Suprapubic skin (tissue), 4 donors: ENCODE measurements at regions not wholly inside any gene's neighbourhood (a gene's known extent, or its start where the extent isn't known, plus 50 kb on each side); places are given as distances from the start of the nearest gene placed in this dataset.

Experiments
- DNase-seq, 2 donors: peaks; one replicate each; pipeline ENCODE4 v3.0.0-alpha.2; 2019; ENCODE audit warnings: low spot score in 2 of 2
- H3K27ac ChIP-seq: fragments of 200-600 bp; sonication (generic); one replicate; pipeline ENCODE4 v1.5.1; 2019
- H3K27me3 ChIP-seq: fragments of 200-600 bp; sonication (generic); one replicate; pipeline ENCODE4 v1.5.1; 2019
- H3K36me3 ChIP-seq: fragments of 200-600 bp; sonication (generic); one replicate; pipeline ENCODE4 v1.5.1; 2019
- H3K4me1 ChIP-seq: fragments of 200-600 bp; sonication (generic); one replicate; pipeline ENCODE4 v1.5.1; 2019
- H3K4me3 ChIP-seq: fragments of 200-600 bp; sonication (generic); one replicate; pipeline ENCODE4 v1.5.1; 2019; ENCODE audit warnings: mild to moderate bottlenecking
- H3K9me3 ChIP-seq: fragments of 200-600 bp; sonication (generic); one replicate; pipeline ENCODE4 v1.5.1; 2019
- CTCF ChIP-seq, 2 donors: fragments of 200-600 bp in 1 of 2; fragments of 450-650 bp in 1 of 2; sonication (generic) in 1 of 2; IDR thresholded peaks; one replicate each; pipeline ENCODE4 v1.5.1; 2016 to 2019; ENCODE audit warnings: antibody characterized with exemption in 2 of 2, mild to moderate bottlenecking in 1 of 2, moderate library complexity in 1 of 2
- EP300 ChIP-seq: sonication (generic); formaldehyde crosslinking; IDR thresholded peaks from one replicate; pipeline ENCODE4 v1.6.1; 2017; ENCODE audit warnings: antibody characterized with exemption
- POLR2A ChIP-seq, 2 donors: fragments of 450-650 bp; IDR thresholded peaks; one replicate each; pipeline ENCODE4 v1.6.1; 2017; ENCODE audit warnings: antibody characterized with exemption in 2 of 2, mild to moderate bottlenecking in 2 of 2, moderate library complexity in 2 of 2
- POLR2AphosphoS5 ChIP-seq, 3 donors: sonication (generic); formaldehyde crosslinking; IDR thresholded peaks; one replicate each; pipeline ENCODE4 v1.6.1; 2017; ENCODE audit warnings: antibody characterized with exemption in 3 of 3
- WGBS: methylation state at CpG from one replicate; pipeline ENCODE4 v1.1.5; 2018; 5-methylcytosine and 5-hydroxymethylcytosine counted together

GRCh38 chrX:39456894-39457604, 640.7 kb downstream of the BCOR start:
- no peak overlapping the region for H3K4me3 ChIP-seq
- 70% methylated on average over 3 of the region's 3 CpGs for WGBS
- no peaks in the 10 kb centered on the region for H3K9me3 ChIP-seq
- H3K27me3 ChIP-seq = no peaks in the 10 kb centered on the region
- no peaks in the 10 kb centered on the region for H3K36me3 ChIP-seq
- peaks cover 2% of the 10 kb centered on the region for H3K4me1 ChIP-seq
- TF ChIP-seq CTCF (IDR thresholded peaks at IDR 0.05) = no peak
- no peak for TF ChIP-seq EP300
- no peak for TF ChIP-seq POLR2AphosphoS5 (IDR thresholded peaks at IDR 0.05)
- TF ChIP-seq POLR2A (IDR thresholded peaks at IDR 0.05) = no peak
- DNase-seq = no peak
- H3K27ac ChIP-seq = no peak overlapping the region

- peaks cover 2% of the 10 kb centered on the region for H3K4me1 ChIP-seq
- TF ChIP-seq POLR2AphosphoS5 (IDR thresholded peaks at IDR 0.05) (no peak), CTCF (IDR thresholded peaks at IDR 0.05) (no peak), EP300 (no peak), POLR2A (IDR thresholded peaks at IDR 0.05) (no peak)
- no peak overlapping the region for H3K27ac ChIP-seq
- 76% methylated on average over 5 of the region's 5 CpGs for WGBS
- no peaks in the 10 kb centered on the region for H3K27me3 ChIP-seq
- H3K9me3 ChIP-seq = no peaks in the 10 kb centered on the region
- DNase-seq = no peak
- no peak overlapping the region for H3K4me3 ChIP-seq
- H3K36me3 ChIP-seq = no peaks in the 10 kb centered on the region
Measured at GRCh38 chrX:39458779-39459178, 639.0 kb downstream of the BCOR start.

- no peaks in the 10 kb centered on the region for H3K36me3 ChIP-seq
- WGBS = 74% methylated on average over 5 of the region's 5 CpGs
- peaks cover 2% of the 10 kb centered on the region for H3K4me1 ChIP-seq
- H3K9me3 ChIP-seq = no peaks in the 10 kb centered on the region
- DNase-seq = no peak
- no peaks in the 10 kb centered on the region for H3K27me3 ChIP-seq
- TF ChIP-seq POLR2AphosphoS5 (IDR thresholded peaks at IDR 0.05) = no peak
- no peak for TF ChIP-seq POLR2A (IDR thresholded peaks at IDR 0.05)
- TF ChIP-seq CTCF (IDR thresholded peaks at IDR 0.05) = no peak
- TF ChIP-seq EP300 = no peak
- no peak overlapping the region for H3K27ac ChIP-seq
- no peak overlapping the region for H3K4me3 ChIP-seq
Measured at GRCh38 chrX:39459204-39459603, 638.6 kb downstream of the BCOR start.

- TF ChIP-seq POLR2AphosphoS5 (IDR thresholded peaks at IDR 0.05) (no peak), EP300 (no peak), POLR2A (IDR thresholded peaks at IDR 0.05) (no peak), CTCF (IDR thresholded peaks at IDR 0.05) (no peak)
- Histone ChIP-seq H3K36me3 (no peaks in the 10 kb centered on the region), H3K27me3 (no peaks in the 10 kb centered on the region), H3K9me3 (no peaks in the 10 kb centered on the region), H3K4me3 (no peak overlapping the region), H3K4me1 (peaks cover 2% of the 10 kb centered on the region), H3K27ac (no peak overlapping the region)
- WGBS = 83% methylated on average over 3 of the region's 3 CpGs
- DNase-seq = no peak
Measured at GRCh38 chrX:39459952-39460351, 637.8 kb downstream of the BCOR start.

DNA sequence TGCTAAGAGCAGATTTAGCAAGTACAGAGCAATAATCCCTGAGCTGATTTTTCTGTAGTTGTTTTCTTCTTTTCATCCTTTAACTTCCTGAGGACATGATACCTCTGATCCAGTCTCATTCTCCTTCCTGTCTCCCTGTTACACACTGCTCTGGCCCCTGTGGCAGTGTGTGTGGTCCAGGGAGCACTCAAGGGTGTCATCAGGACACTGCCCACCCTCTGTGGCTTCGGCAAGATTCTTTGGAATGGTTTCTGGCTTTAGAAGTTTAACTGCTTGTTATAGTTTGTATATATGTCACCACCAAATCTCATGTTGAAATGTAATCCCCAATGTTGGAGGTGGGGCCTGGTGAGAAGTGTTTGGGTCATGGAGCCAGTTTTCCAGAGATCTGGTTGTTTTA, 637.3 kb downstream of the BCOR start:
- no peak for DNase-seq
- H3K36me3 ChIP-seq = no peaks in the 10 kb centered on the region
- H3K4me3 ChIP-seq = no peak overlapping the region
- H3K27me3 ChIP-seq = no peaks in the 10 kb centered on the region
- no peak overlapping the region for H3K27ac ChIP-seq
- H3K9me3 ChIP-seq = no peaks in the 10 kb centered on the region
- TF ChIP-seq POLR2A (IDR thresholded peaks at IDR 0.05) (no peak), EP300 (no peak), POLR2AphosphoS5 (IDR thresholded peaks at IDR 0.05) (no peak), CTCF (IDR thresholded peaks at IDR 0.05) (no peak)
- 44% methylated on average over 1 of the region's 1 CpG for WGBS
- peaks cover 2% of the 10 kb centered on the region for H3K4me1 ChIP-seq
